Fibroblast of lung (primary cell): ENCODE measurements at regions not wholly inside any gene's neighbourhood (a gene's known extent, or its start where the extent isn't known, plus 50 kb on each side); places are given as distances from the start of the nearest gene placed in this dataset.

Experiments used
- DNase-seq, 2 donors: peaks; one replicate each; pipeline versions ENCODE4 v3.0.0 to v3.0.0-alpha.2; 2010; ENCODE audit warnings: low read depth in 2 of 2
- H2AFZ ChIP-seq: 2 replicates; pipeline ENCODE4 v1.5.1; 2012; ENCODE audit warnings: low read length, control low read depth, inconsistent platforms
- H3K27ac ChIP-seq: 2 replicates; pipeline ENCODE4 v1.5.1; 2011; ENCODE audit warnings: low read length, control low read depth; ENCODE audit not compliant: insufficient read depth
- H3K27me3 ChIP-seq: 2 replicates; pipeline ENCODE4 v1.5.1; 2011; ENCODE audit warnings: mild to moderate bottlenecking, low read length; ENCODE audit not compliant: control insufficient read depth, insufficient read depth
- H3K36me3 ChIP-seq: 2 replicates; pipeline ENCODE4 v1.5.1; 2011; ENCODE audit warnings: low read length; ENCODE audit not compliant: control insufficient read depth, insufficient read depth
- H3K4me1 ChIP-seq: 2 replicates; pipeline ENCODE4 v1.5.1; 2011; ENCODE audit warnings: low read length; ENCODE audit not compliant: control insufficient read depth, insufficient read depth; ENCODE audit errors: extremely low read depth
- H3K4me2 ChIP-seq: 2 replicates; pipeline ENCODE4 v1.5.1; 2011; ENCODE audit warnings: low read length, control low read depth; ENCODE audit not compliant: insufficient read depth; ENCODE audit errors: extremely low read depth
- H3K4me3 ChIP-seq, 4 experiments: fragments of 200-600 bp in 1 of 4; sonication (generic) in 1 of 4; replicated peaks in 1 of 4; 2 replicates each; pipeline ENCODE4 v1.5.1; 2011 to 2016; ENCODE audit warnings: low read length in 4 of 4, low read depth in 3 of 4, mild to moderate bottlenecking in 3 of 4, control low read depth in 2 of 4, inconsistent platforms in 1 of 4, mixed read lengths in 1 of 4; ENCODE audit not compliant: insufficient read depth in 1 of 4; ENCODE audit errors: control extremely low read depth in 1 of 4
- H3K79me2 ChIP-seq: 2 replicates; pipeline ENCODE4 v1.5.1; 2012; ENCODE audit warnings: mild to moderate bottlenecking, low read length, inconsistent platforms; ENCODE audit not compliant: control insufficient read depth, insufficient read depth
- H3K9ac ChIP-seq: 2 replicates; pipeline ENCODE4 v1.5.1; 2011; ENCODE audit warnings: mild to moderate bottlenecking, low read length, control low read depth; ENCODE audit not compliant: insufficient read depth
- H3K9me3 ChIP-seq: 2 replicates; pipeline ENCODE4 v1.5.1; 2012; ENCODE audit warnings: low read depth, low read length; ENCODE audit not compliant: control insufficient read depth, insufficient read depth
- H4K20me1 ChIP-seq: 2 replicates; pipeline ENCODE4 v1.5.1; 2011; ENCODE audit warnings: low read length; ENCODE audit not compliant: control insufficient read depth, insufficient read depth; ENCODE audit errors: extremely low read depth
- EZH2 ChIP-seq: IDR thresholded peaks from 2 replicates; pipeline ENCODE4 v1.5.1; 2012; ENCODE audit warnings: low read length, control low read depth, mild to moderate bottlenecking; ENCODE audit errors: missing control alignments
- TF ChIP-seq, protein P1 (sequence below), 2 donors: IDR thresholded peaks in 1 of 2; conservative IDR thresholded peaks in 1 of 2; 1 replicate in 1 of 2; 2 replicates in 1 of 2; pipeline ENCODE4 v1.5.1; 2011 to 2012; ENCODE audit warnings: low read length in 2 of 2, control low read depth in 1 of 2, inconsistent platforms in 1 of 2, low read depth in 1 of 2, mild to moderate bottlenecking in 1 of 2

DNA sequence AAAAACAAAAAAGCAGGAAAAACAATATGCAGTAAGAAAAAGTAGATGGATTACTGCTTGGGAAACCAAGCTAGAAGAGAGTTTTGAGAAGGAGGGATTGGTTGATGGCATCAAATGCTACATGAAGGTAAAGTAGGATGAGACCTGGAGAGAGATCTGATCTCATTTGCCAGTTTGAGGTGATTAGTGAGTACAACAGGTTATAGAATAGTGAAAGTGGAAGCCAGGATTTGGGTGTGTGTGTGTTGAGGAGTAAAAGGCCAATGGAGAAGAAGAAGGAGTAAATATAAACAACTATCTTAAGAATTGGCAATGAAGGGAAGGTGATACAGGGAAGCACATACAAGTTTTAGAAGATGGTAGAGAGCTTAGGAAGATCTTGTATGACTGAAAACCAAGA is 76.7 kb downstream of the DISP1 start:
- no peak for DNase-seq
- peaks cover 4% of the 10 kb centered on the region for H3K4me1 ChIP-seq
- no peak overlapping the region for H2AFZ ChIP-seq
- no peaks in the 10 kb centered on the region for H4K20me1 ChIP-seq
- H3K36me3 ChIP-seq: no peaks in the 10 kb centered on the region
- H3K4me3 ChIP-seq: no peak overlapping the region
- peak overlapping the region; percentile 8 for H3K27ac ChIP-seq
- H3K27me3 ChIP-seq: no peaks in the 10 kb centered on the region
- TF ChIP-seq, protein P1, sequence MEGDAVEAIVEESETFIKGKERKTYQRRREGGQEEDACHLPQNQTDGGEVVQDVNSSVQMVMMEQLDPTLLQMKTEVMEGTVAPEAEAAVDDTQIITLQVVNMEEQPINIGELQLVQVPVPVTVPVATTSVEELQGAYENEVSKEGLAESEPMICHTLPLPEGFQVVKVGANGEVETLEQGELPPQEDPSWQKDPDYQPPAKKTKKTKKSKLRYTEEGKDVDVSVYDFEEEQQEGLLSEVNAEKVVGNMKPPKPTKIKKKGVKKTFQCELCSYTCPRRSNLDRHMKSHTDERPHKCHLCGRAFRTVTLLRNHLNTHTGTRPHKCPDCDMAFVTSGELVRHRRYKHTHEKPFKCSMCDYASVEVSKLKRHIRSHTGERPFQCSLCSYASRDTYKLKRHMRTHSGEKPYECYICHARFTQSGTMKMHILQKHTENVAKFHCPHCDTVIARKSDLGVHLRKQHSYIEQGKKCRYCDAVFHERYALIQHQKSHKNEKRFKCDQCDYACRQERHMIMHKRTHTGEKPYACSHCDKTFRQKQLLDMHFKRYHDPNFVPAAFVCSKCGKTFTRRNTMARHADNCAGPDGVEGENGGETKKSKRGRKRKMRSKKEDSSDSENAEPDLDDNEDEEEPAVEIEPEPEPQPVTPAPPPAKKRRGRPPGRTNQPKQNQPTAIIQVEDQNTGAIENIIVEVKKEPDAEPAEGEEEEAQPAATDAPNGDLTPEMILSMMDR (conservative IDR thresholded peaks at IDR 0.05 in 1 of 2, IDR thresholded peaks at IDR 0.05 in 1 of 2; ENCODE audit: low read depth in 1 of 2, low read length in 2 of 2): no peak
- TF ChIP-seq EZH2: no peak
- H3K4me2 ChIP-seq: no peak overlapping the region
- no peaks in the 10 kb centered on the region for H3K9me3 ChIP-seq
- no peaks in the 10 kb centered on the region for H3K79me2 ChIP-seq
- no peak overlapping the region for H3K9ac ChIP-seq

DNA sequence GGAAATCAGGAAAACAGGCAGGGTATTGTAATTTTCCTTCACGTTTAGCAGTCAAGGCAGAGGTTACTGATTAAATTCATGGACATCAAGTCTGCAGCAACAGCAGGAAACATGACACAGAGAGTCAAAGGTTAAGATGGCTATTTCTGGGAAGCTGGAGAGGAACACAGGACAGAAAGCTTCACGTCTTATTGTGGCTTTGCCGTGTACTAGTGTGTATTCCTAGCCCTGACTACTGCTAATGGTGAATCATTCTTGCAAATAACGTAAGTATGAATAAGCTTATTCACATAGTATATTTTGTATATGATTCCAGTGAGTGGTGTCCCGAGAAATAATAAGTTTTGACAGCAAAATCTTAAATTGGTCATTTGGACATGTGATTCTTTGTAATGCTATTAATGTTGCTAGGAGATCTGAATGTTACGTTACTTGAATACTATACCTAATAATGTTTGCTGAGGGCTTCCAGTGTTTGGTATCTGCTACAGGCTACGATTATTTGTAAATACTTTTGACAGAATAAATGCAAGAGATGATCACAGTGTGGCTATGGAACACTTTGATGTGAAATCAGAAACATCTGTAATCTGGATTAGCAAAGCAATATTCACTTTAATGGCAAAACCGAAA is 77.4 kb downstream of the DISP1 start:
- peak; percentile 78 to 88 for DNase-seq
- no peaks in the 10 kb centered on the region for H4K20me1 ChIP-seq

DNA sequence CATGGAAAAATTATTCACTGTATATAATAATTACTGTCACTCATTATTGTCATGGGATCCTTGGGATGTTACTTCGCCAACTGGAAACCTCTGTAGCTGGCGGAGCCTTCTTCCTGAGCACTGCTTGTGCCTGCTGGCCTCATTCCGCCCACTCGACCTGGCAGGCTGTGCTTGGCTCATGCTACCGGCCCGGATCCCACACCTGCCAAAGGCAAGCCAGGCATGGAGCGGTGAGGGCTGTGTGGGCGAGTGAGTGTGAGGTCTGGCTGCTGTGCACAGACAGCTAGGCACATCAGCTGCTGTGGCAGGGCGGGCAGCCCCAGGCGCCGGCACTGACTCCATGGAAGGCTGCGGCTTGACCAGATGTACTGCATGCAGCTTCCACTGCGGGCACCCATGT is 78.4 kb downstream of the DISP1 start:
- Histone ChIP-seq H3K4me3 (no peak overlapping the region), H3K9ac (no peak overlapping the region), H2AFZ (no peak overlapping the region), H3K9me3 (no peaks in the 10 kb centered on the region), H3K36me3 (no peaks in the 10 kb centered on the region), H3K79me2 (no peaks in the 10 kb centered on the region), H3K27me3 (no peaks in the 10 kb centered on the region), H3K4me2 (no peak overlapping the region), H4K20me1 (no peaks in the 10 kb centered on the region), H3K27ac (no peak overlapping the region), H3K4me1 (peaks cover 4% of the 10 kb centered on the region)
- no peak for DNase-seq
- TF ChIP-seq EZH2: no peak
- TF ChIP-seq, protein P1 (conservative IDR thresholded peaks at IDR 0.05 in 1 of 2, IDR thresholded peaks at IDR 0.05 in 1 of 2; ENCODE audit: low read depth in 1 of 2, low read length in 2 of 2): no peak

More for the DNA sequence above, 77.4 kb downstream of the DISP1 start:
- Histone ChIP-seq H3K9ac (no peak overlapping the region), H3K27me3 (no peaks in the 10 kb centered on the region), H3K79me2 (no peaks in the 10 kb centered on the region), H2AFZ (no peak overlapping the region), H3K4me2 (peak overlapping the region; percentile 30), H3K27ac (peak overlapping the region; percentile 8), H3K9me3 (no peaks in the 10 kb centered on the region), H3K36me3 (no peaks in the 10 kb centered on the region), H3K4me1 (peaks cover 4% of the 10 kb centered on the region), H3K4me3 (no peak overlapping the region)
- no peak for TF ChIP-seq EZH2
- TF ChIP-seq, protein P1 (conservative IDR thresholded peaks at IDR 0.05 in 1 of 2, IDR thresholded peaks at IDR 0.05 in 1 of 2; ENCODE audit: low read depth in 1 of 2, low read length in 2 of 2): no peak
